PC-3 (cell line): ENCODE measurements at regions not wholly inside any gene's neighbourhood (a gene's known extent, or its start where the extent isn't known, plus 50 kb on each side); places are given as distances from the start of the nearest gene placed in this dataset.

Experiments used
- ATAC-seq: fragments of 200-7000 bp; cut with Tn5 transposase; 2 replicates; pipeline ENCODE4 v1.9.1; 2020; ENCODE audit warnings: mild to moderate bottlenecking, moderate library complexity
- BruUV-seq: library from RNA; stranded (reverse); fragments of 400-500 nt; replicated peaks from 2 replicates; lab custom pipeline; 2021; lab: Mats Ljungman, UMichigan
- CTCF ChIA-PET: fragments of 300-600 bp; sonication (Branson Sonifier 250); formaldehyde crosslinking; loops from one replicate; lab custom pipeline; 2022; ENCODE audit warnings: antibody characterized with exemption; lab: Charles Lee
- POLR2A ChIA-PET: fragments of 300-600 bp; sonication (Branson Sonifier 250); formaldehyde crosslinking; loops from one replicate; lab custom pipeline; 2022; ENCODE audit warnings: antibody characterized with exemption; ENCODE audit not compliant: unreplicated experiment; lab: Charles Lee
- DNase-seq: peaks from one replicate; pipeline ENCODE4 v3.0.0-alpha.2; 2015
- H2AFZ ChIP-seq: fragments of 300-600 bp; sonication (generic); 2 replicates; pipeline ENCODE4 v1.6.0; 2016; ENCODE audit warnings: antibody characterized with exemption, low read length
- H3F3A ChIP-seq: fragments of 300-600 bp; sonication (generic); one replicate; pipeline ENCODE4 v1.6.0; 2017; ENCODE audit warnings: antibody characterized with exemption, low read length, control low read depth, mild to moderate bottlenecking; ENCODE audit not compliant: unreplicated experiment
- H3K27ac ChIP-seq: fragments of 300-600 bp; sonication (generic); 2 replicates; pipeline ENCODE4 v1.5.1; 2016; ENCODE audit warnings: mild to moderate bottlenecking, low read length
- H3K27me3 ChIP-seq: fragments of 300-600 bp; sonication (generic); 2 replicates; pipeline ENCODE4 v1.6.1; 2016; ENCODE audit warnings: low read length, mixed read lengths
- H3K36me3 ChIP-seq: fragments of 300-600 bp; sonication (generic); 2 replicates; pipeline ENCODE4 v1.6.1; 2016; ENCODE audit warnings: low read depth, mixed run types, low read length, mixed read lengths
- H3K4me1 ChIP-seq: fragments of 300-600 bp; sonication (generic); 2 replicates; pipeline ENCODE4 v1.5.1; 2016; ENCODE audit warnings: low read length; ENCODE audit not compliant: insufficient read depth
- H3K4me2 ChIP-seq: fragments of 300-600 bp; sonication (generic); 2 replicates; pipeline ENCODE4 v1.6.0; 2016; ENCODE audit warnings: low read length
- H3K4me3 ChIP-seq: fragments of 300-600 bp; sonication (generic); 2 replicates; pipeline ENCODE4 v1.5.1; 2016; ENCODE audit warnings: mild to moderate bottlenecking, low read length, mixed read lengths
- H3K79me2 ChIP-seq: fragments of 300-600 bp; sonication (generic); 2 replicates; pipeline ENCODE4 v1.6.1; 2017; ENCODE audit warnings: low read length, mixed read lengths
- H3K9ac ChIP-seq: fragments of 300-600 bp; sonication (generic); 2 replicates; pipeline ENCODE4 v1.6.0; 2016; ENCODE audit warnings: mild to moderate bottlenecking, low read length
- H3K9me2 ChIP-seq: fragments of 300-600 bp; sonication (generic); replicated peaks from 2 replicates; pipeline ENCODE4 v1.6.1; 2016; ENCODE audit warnings: mixed run types, low read length, mixed read lengths
- H3K9me3 ChIP-seq: fragments of 300-600 bp; sonication (generic); 2 replicates; pipeline ENCODE4 v1.6.1; 2016; ENCODE audit warnings: low read length, mixed read lengths
- H4K20me1 ChIP-seq: fragments of 300-600 bp; sonication (generic); 2 replicates; pipeline ENCODE4 v1.6.1; 2016; ENCODE audit warnings: low read length, mixed read lengths
- CTCF ChIP-seq: fragments of 300-600 bp; sonication (generic); conservative IDR thresholded peaks from 2 replicates; pipeline ENCODE4 v1.5.1; 2017; ENCODE audit warnings: antibody characterized with exemption, low read depth, mild to moderate bottlenecking, low read length
- EZH2 ChIP-seq: fragments of 300-600 bp; sonication (generic); IDR thresholded peaks from one replicate; pipeline ENCODE4 v1.6.1; 2017; ENCODE audit warnings: antibody characterized with exemption, mild to moderate bottlenecking, low read length; ENCODE audit not compliant: unreplicated experiment
- EZH2phosphoT487 ChIP-seq: fragments of 300-600 bp; sonication (generic); IDR thresholded peaks from 2 replicates; pipeline ENCODE4 v1.6.1; 2018; ENCODE audit warnings: mild to moderate bottlenecking, antibody characterized with exemption, low read length, borderline replicate concordance
- intact Hi-C: fragments of 100-400 bp; cut with micrococcal nuclease; formaldehyde crosslinking; loops from 2 replicates; pipeline ENCODE4 v1.9.0; 2023

DNA sequence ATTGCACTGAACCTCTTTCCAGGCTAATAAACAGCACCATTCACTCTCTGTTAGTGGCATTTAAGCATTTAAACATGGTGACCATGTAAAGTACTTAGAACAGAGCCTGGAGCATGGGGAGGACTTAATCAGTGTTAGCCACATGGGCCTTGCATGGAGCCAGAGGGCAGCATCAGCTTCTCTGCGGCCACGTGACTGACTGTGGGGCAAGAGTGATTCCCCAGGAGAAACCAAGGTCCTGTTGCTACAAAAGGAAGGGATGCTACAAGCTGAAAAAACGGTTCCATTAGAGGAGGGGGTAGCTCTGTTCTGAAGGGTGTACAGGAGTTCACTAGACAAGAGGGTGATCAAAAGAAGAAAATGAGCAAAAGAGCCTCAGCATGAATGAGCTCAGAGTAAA, 256.8 kb downstream of the MATN1 start:
- H3K9me2 ChIP-seq = no peaks in the 10 kb centered on the region
- no peaks in the 10 kb centered on the region for H3K9me3 ChIP-seq
- H3F3A ChIP-seq = no peaks in the 10 kb centered on the region
- no peaks in the 10 kb centered on the region for H4K20me1 ChIP-seq
- no peak overlapping the region for H3K4me3 ChIP-seq
- no peaks in the 10 kb centered on the region for H3K27me3 ChIP-seq
- H3K79me2 ChIP-seq = no peaks in the 10 kb centered on the region
- no peak overlapping the region for H3K4me2 ChIP-seq
- BruUV-seq = no TSS peak
- no peak overlapping the region for H3K27ac ChIP-seq
- intact Hi-C loops = no loop called here
- no peak for ATAC-seq
- H3K9ac ChIP-seq = no peak overlapping the region
- DNase-seq = no peak
- H3K4me1 ChIP-seq = no peaks in the 10 kb centered on the region
- H3K36me3 ChIP-seq = no peaks in the 10 kb centered on the region
- ChIA-PET CTCF (no interaction called here), POLR2A (no interaction called here)
- H2AFZ ChIP-seq = no peak overlapping the region
- TF ChIP-seq CTCF = no peak
- no peak for TF ChIP-seq EZH2
- TF ChIP-seq EZH2phosphoT487 = no peak

DNA sequence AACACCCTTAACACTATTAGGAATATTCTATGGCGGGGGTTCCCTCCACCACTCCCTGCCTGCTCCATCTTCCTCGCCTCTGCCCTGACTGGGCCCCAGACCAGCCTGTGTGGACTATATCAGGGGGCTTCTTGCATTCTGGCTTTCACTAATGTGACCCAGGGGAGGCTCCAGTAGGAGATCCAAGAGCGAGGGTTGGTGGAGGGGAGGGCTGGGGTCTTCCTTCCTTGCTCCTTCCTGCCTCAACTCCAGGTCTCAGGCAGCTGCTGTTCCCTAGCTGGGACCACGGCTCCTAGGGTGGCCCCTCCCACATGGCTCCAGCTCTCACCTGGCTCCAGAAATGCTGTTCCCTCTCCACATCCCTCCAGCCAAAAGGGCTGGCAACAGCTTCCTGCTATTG, 257.4 kb downstream of the MATN1 start:
- ChIA-PET POLR2A (no interaction called here), CTCF (no interaction called here)
- H3K27ac ChIP-seq = no peak overlapping the region
- H3K36me3 ChIP-seq = no peaks in the 10 kb centered on the region
- intact Hi-C loops = no loop called here
- no peak for ATAC-seq
- H3K27me3 ChIP-seq = no peaks in the 10 kb centered on the region
- no peak overlapping the region for H2AFZ ChIP-seq
- no peak for TF ChIP-seq EZH2
- TF ChIP-seq EZH2phosphoT487 = no peak
- no peak for TF ChIP-seq CTCF
- no peak overlapping the region for H3K9ac ChIP-seq
- H3K4me1 ChIP-seq = no peaks in the 10 kb centered on the region
- no peaks in the 10 kb centered on the region for H3F3A ChIP-seq
- no peaks in the 10 kb centered on the region for H3K79me2 ChIP-seq
- H3K9me3 ChIP-seq = no peaks in the 10 kb centered on the region
- no peak for DNase-seq
- H4K20me1 ChIP-seq = no peaks in the 10 kb centered on the region
- H3K9me2 ChIP-seq = no peaks in the 10 kb centered on the region
- no peak overlapping the region for H3K4me2 ChIP-seq
- no TSS peak for BruUV-seq
- H3K4me3 ChIP-seq = no peak overlapping the region

DNA sequence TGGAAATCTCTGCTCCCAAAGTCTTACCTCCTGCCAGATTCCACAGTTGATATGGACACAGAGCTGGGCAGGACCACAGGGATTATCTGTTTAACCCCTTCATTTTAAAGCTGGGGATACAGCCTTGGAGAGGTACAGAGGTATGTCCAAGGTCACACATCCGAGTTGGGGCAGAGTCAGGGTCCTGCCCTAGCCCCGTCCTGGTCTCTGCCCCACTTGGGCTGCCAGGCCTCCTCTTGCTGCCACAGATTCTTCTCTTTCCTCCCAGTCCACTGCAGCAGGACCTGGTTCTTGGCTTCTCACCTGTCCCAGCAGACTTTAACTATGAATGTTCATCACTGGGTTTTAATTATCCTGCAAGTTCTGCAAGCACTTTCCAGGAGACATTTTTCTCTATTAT, 258.3 kb downstream of the MATN1 start:
- BruUV-seq = no TSS peak
- no peaks in the 10 kb centered on the region for H3F3A ChIP-seq
- H3K4me3 ChIP-seq = no peak overlapping the region
- TF ChIP-seq CTCF (no peak), EZH2 (no peak), EZH2phosphoT487 (no peak)
- ATAC-seq (no peak), DNase-seq (no peak)
- H3K27ac ChIP-seq = no peak overlapping the region
- ChIA-PET POLR2A (no interaction called here), CTCF (no interaction called here)
- H2AFZ ChIP-seq = no peak overlapping the region
- no peaks in the 10 kb centered on the region for H3K36me3 ChIP-seq
- intact Hi-C loops = no loop called here
- H3K4me1 ChIP-seq = no peaks in the 10 kb centered on the region
- no peak overlapping the region for H3K4me2 ChIP-seq
- H3K79me2 ChIP-seq = no peaks in the 10 kb centered on the region
- H3K27me3 ChIP-seq = no peaks in the 10 kb centered on the region; the same call in 1 of the 2 replicates
- H3K9me2 ChIP-seq = no peaks in the 10 kb centered on the region
- H3K9ac ChIP-seq = no peak overlapping the region
- no peaks in the 10 kb centered on the region for H3K9me3 ChIP-seq
- no peaks in the 10 kb centered on the region for H4K20me1 ChIP-seq
